Activated naive CD4-positive, alpha-beta T cell treated with anti-CD3 and anti-CD28 coated beads for 36 hours (primary cell): ENCODE measurements at regions not wholly inside any gene's neighbourhood (a gene's known extent, or its start where the extent isn't known, plus 50 kb on each side); places are given as distances from the start of the nearest gene placed in this dataset.
"Not testable (repeated sequence)": the region's sequence is repeated elsewhere in the genome, so short reads cannot be mapped to it uniquely, and the experiment has no call there.

ENCODE experiments used
- CTCF ChIA-PET: fragments of 350-600 bp; sonication (Branson Sonifier 250); formaldehyde crosslinking; loops from one replicate; lab custom pipeline; 2021; ENCODE audit warnings: antibody characterized with exemption; lab: Charles Lee
- DNase-seq: peaks from one replicate; pipeline ENCODE4 v3.0.0-alpha.2; 2020
- H3K27ac Mint-ChIP-seq: one replicate; pipeline ENCODE4 v1.8.0; 2021; ENCODE audit warnings: mild to moderate bottlenecking, mixed read lengths
- H3K27me3 Mint-ChIP-seq: one replicate; pipeline ENCODE4 v1.8.0; 2021; ENCODE audit warnings: low read depth, mixed read lengths
- H3K36me3 Mint-ChIP-seq: one replicate; pipeline ENCODE4 v1.8.0; 2021; ENCODE audit warnings: low read depth, mixed read lengths
- H3K4me1 Mint-ChIP-seq: one replicate; pipeline ENCODE4 v1.8.0; 2021; ENCODE audit warnings: low read depth, mixed read lengths
- H3K4me3 Mint-ChIP-seq: one replicate; pipeline ENCODE4 v1.8.0; 2021; ENCODE audit warnings: mild to moderate bottlenecking, moderate library complexity, mixed read lengths
- H3K9me3 Mint-ChIP-seq: one replicate; pipeline ENCODE4 v1.8.0; 2021; ENCODE audit warnings: mixed read lengths
- intact Hi-C: fragments of 100-400 bp; cut with micrococcal nuclease; formaldehyde crosslinking; loops from one replicate; pipeline ENCODE4 v1.15.1; 2023

DNA sequence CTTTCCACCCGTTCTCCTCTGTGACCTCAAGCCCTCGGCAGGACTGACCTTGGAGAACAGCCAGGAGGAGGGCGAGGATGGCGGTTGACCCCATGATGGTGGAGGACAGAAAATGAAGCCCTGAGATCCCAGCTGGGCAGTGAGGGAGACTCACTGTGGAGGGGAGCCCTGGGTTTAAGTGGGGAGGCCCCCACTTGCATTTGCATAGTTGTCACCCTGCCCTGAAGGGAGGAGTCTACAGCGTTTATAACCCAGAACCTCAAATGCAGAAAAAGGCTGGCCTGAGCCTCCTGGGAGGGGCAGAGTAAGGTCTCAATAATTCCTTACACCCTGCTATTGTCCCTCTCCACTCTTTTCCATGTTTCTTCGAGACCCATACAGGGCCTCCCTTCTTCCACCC lies 1052.7 kb downstream of the TMEM121 start:
- intact Hi-C loops: no loop called here
- no peak for DNase-seq
- H3K27me3 Mint-ChIP-seq: no peaks in the 10 kb centered on the region
- H3K4me3 Mint-ChIP-seq: no peak overlapping the region
- no peak overlapping the region for H3K27ac Mint-ChIP-seq
- no peaks in the 10 kb centered on the region for H3K4me1 Mint-ChIP-seq
- H3K36me3 Mint-ChIP-seq: no peaks in the 10 kb centered on the region
- CTCF ChIA-PET: interaction anchor here (2.0 kb wide), 1 partner anchor 14 kb away, joined by 4 read pairs; no protein-coding TSS in a partner anchor
- H3K9me3 Mint-ChIP-seq: no peaks in the 10 kb centered on the region

- H3K9me3 Mint-ChIP-seq: no peaks in the 10 kb centered on the region
- intact Hi-C loops: no loop called here
- peaks cover 5% of the 10 kb centered on the region for H3K4me1 Mint-ChIP-seq
- peaks cover 18% of the 10 kb centered on the region for H3K27me3 Mint-ChIP-seq
- no peak overlapping the region for H3K27ac Mint-ChIP-seq
- CTCF ChIA-PET: interaction anchor here (0.8 to 1.8 kb wide), 9 partner anchors 8 to 45 kb away, joined by 3 to 5 read pairs (median 4); no protein-coding TSS in a partner anchor
- H3K4me3 Mint-ChIP-seq: no peak overlapping the region
- no peak for DNase-seq
- H3K36me3 Mint-ChIP-seq: no peaks in the 10 kb centered on the region
These were observed 1059.3 kb downstream of the TMEM121 start for GRCh38 chr14:106585692-106586091.

- DNase-seq: peak; percentile 84
- Mint-ChIP-seq H3K4me3 (no peak overlapping the region), H3K27me3 (peaks cover 20% of the 10 kb centered on the region), H3K9me3 (no peaks in the 10 kb centered on the region), H3K27ac (no peak overlapping the region), H3K4me1 (peaks cover 10% of the 10 kb centered on the region), H3K36me3 (no peaks in the 10 kb centered on the region)
- intact Hi-C loops: no loop called here
- CTCF ChIA-PET: interaction anchor here (0.6 to 2.1 kb wide), 16 partner anchors 9 to 255 kb away, joined by 3 to 9 read pairs (median 4); no protein-coding TSS in a partner anchor
These were observed 1059.8 kb downstream of the TMEM121 start for GRCh38 chr14:106586098-106586704.

GRCh38 chr14:106591539-106591938 lies 1065.2 kb downstream of the TMEM121 start:
- DNase-seq, H3K9me3 Mint-ChIP-seq, H3K27ac Mint-ChIP-seq, H3K4me1 Mint-ChIP-seq, H3K36me3 Mint-ChIP-seq, intact Hi-C loops, H3K4me3 Mint-ChIP-seq: not testable (repeated sequence)
- peaks cover 19% of the 10 kb centered on the region for H3K27me3 Mint-ChIP-seq
- CTCF ChIA-PET: interaction anchor here (1.1 to 2.1 kb wide), 4 partner anchors 9 to 34 kb away, joined by 4 to 10 read pairs (median 8); no protein-coding TSS in a partner anchor

- peaks cover 17% of the 10 kb centered on the region for H3K27me3 Mint-ChIP-seq
- H3K4me1 Mint-ChIP-seq, H3K27ac Mint-ChIP-seq, H3K9me3 Mint-ChIP-seq, H3K36me3 Mint-ChIP-seq, intact Hi-C loops: not testable (repeated sequence)
- peak overlapping the region; percentile 36 for H3K4me3 Mint-ChIP-seq
- CTCF ChIA-PET: interaction anchor here (1.1 to 2.7 kb wide), 6 partner anchors 9 to 83 kb away, joined by 3 to 10 read pairs (median 8); no protein-coding TSS in a partner anchor
- DNase-seq: peak; percentile 46
These were observed 1065.9 kb downstream of the TMEM121 start for GRCh38 chr14:106592115-106592852.

- H3K36me3 Mint-ChIP-seq: no peaks in the 10 kb centered on the region
- CTCF ChIA-PET: interaction anchor here (1.0 to 1.4 kb wide), 3 partner anchors 14 to 63 kb away, joined by 4 read pairs; no protein-coding TSS in a partner anchor
- DNase-seq: no peak
- no peaks in the 10 kb centered on the region for H3K4me1 Mint-ChIP-seq
- no peaks in the 10 kb centered on the region for H3K9me3 Mint-ChIP-seq
- intact Hi-C loops: no loop called here
- no peak overlapping the region for H3K27ac Mint-ChIP-seq
- H3K27me3 Mint-ChIP-seq: peaks cover 48% of the 10 kb centered on the region
- no peak overlapping the region for H3K4me3 Mint-ChIP-seq
These were observed 1072.8 kb downstream of the TMEM121 start for GRCh38 chr14:106599209-106599608.

GRCh38 chr14:106605548-106606448 lies 1079.4 kb downstream of the TMEM121 start:
- no peaks in the 10 kb centered on the region for H3K9me3 Mint-ChIP-seq
- peaks cover 28% of the 10 kb centered on the region for H3K27me3 Mint-ChIP-seq
- peak; percentile 90 for DNase-seq
- peaks cover 3% of the 10 kb centered on the region for H3K4me1 Mint-ChIP-seq
- H3K4me3 Mint-ChIP-seq: no peak overlapping the region
- no peak overlapping the region for H3K27ac Mint-ChIP-seq
- CTCF ChIA-PET: interaction anchor here (0.9 to 3.4 kb wide), 13 partner anchors 9 to 232 kb away, joined by 3 to 22 read pairs (median 5); no protein-coding TSS in a partner anchor
- intact Hi-C loops: no loop called here
- H3K36me3 Mint-ChIP-seq: no peaks in the 10 kb centered on the region

DNA sequence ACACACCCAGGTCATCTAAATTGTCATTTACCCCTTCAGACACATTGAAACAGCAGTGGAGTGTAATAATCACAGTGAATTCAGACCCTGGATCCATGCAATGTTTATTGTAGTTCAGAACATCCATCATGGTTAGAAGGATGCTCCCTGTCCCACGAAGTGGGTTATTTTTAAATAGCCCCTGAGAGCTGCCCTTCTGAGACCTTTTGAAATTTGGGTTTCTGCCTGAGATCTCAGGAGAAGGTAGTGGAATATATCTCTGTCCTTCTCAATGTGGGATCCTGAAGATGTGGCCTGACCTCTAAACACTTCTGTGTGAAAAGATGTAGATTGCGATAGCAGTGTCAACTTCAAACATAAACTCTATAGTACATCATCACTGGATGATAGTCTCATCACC lies 1080.6 kb downstream of the TMEM121 start:
- Mint-ChIP-seq H3K36me3 (no peaks in the 10 kb centered on the region), H3K9me3 (no peaks in the 10 kb centered on the region), H3K27ac (no peak overlapping the region), H3K4me3 (no peak overlapping the region), H3K27me3 (peaks cover 22% of the 10 kb centered on the region), H3K4me1 (peaks cover 3% of the 10 kb centered on the region)
- intact Hi-C loops: no loop called here
- DNase-seq: no peak
- CTCF ChIA-PET: interaction anchor here (0.7 to 2.6 kb wide), 5 partner anchors 10 to 76 kb away, joined by 3 to 11 read pairs (median 5); no protein-coding TSS in a partner anchor

DNA sequence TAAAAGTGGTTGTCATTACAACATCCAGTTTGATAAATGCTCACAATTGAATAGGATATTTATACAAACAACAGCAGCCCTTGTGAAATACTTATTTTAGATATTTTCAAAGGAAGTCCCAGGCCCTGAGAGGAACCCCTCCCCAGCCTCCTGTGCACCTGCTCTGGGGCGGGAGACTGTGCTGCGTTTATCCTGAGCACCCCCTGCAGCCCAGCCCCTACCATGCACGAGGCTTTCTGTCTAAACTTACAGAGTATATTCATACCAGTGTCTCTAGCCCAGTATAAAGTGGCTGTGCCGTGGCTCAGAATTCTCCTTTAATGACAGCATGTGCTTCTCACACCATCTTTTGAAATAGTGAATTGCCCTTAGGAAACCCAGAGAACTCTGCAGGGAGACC lies 1084.3 kb downstream of the TMEM121 start:
- no peak for DNase-seq
- intact Hi-C loops: no loop called here
- H3K4me3 Mint-ChIP-seq: no peak overlapping the region
- CTCF ChIA-PET: interaction anchor here (1.8 kb wide), 1 partner anchor 53 kb away, joined by 4 read pairs; no protein-coding TSS in a partner anchor
- peaks cover 6% of the 10 kb centered on the region for H3K4me1 Mint-ChIP-seq
- H3K27ac Mint-ChIP-seq: no peak overlapping the region
- no peaks in the 10 kb centered on the region for H3K36me3 Mint-ChIP-seq
- H3K27me3 Mint-ChIP-seq: peaks cover 13% of the 10 kb centered on the region
- no peaks in the 10 kb centered on the region for H3K9me3 Mint-ChIP-seq

GRCh38 chr14:106613256-106613655 lies 1086.9 kb downstream of the TMEM121 start:
- DNase-seq: peak; percentile 22

DNA sequence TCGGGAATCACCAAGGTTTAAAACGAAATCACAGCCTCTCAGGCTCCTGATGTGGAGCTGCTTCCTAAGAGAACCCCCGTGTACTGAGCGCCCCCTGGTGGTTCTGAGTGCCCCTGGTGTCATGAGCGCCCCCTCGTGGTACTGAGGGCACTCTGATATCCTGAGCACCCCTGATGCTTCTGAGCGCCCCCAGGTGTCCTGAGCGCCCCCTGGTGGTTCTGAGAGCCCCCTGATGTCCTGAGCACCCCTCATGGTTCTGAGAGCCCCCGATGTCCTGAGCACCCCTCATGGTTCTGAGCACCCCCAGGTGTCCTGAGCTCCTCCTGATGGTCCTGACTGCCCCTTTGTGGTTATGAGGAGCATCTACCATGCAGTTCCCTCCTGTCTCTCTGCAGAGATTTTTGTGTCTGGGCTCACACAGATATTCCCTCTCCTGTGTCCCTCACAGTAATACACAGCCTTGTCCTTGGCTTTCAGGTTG lies 1092.1 kb downstream of the TMEM121 start:
- H3K4me3 Mint-ChIP-seq, H3K9me3 Mint-ChIP-seq, H3K27ac Mint-ChIP-seq, intact Hi-C loops, H3K36me3 Mint-ChIP-seq, H3K4me1 Mint-ChIP-seq: not testable (repeated sequence)
- H3K27me3 Mint-ChIP-seq: peaks cover 29% of the 10 kb centered on the region
- peak; percentile 95 for DNase-seq
- CTCF ChIA-PET: interaction anchor here (0.7 to 1.6 kb wide), 29 partner anchors 11 to 229 kb away, joined by 3 to 22 read pairs (median 4); no protein-coding TSS in a partner anchor

More at GRCh38 chr14:106613256-106613655, 1086.9 kb downstream of the TMEM121 start:
- CTCF ChIA-PET: no interaction called here
- no peaks in the 10 kb centered on the region for H3K9me3 Mint-ChIP-seq
- H3K27ac Mint-ChIP-seq: no peak overlapping the region
- intact Hi-C loops: no loop called here
- H3K4me1 Mint-ChIP-seq: peaks cover 3% of the 10 kb centered on the region
- no peak overlapping the region for H3K4me3 Mint-ChIP-seq
- H3K36me3 Mint-ChIP-seq: no peaks in the 10 kb centered on the region
- peaks cover 16% of the 10 kb centered on the region for H3K27me3 Mint-ChIP-seq
